ENCODE measurements at regions not wholly inside any gene's neighbourhood (a gene's known extent, or its start where the extent isn't known, plus 50 kb on each side); places are given as distances from the start of the nearest gene placed in this dataset.
"Not testable (repeated sequence)": the region's sequence is repeated elsewhere in the genome, so short reads cannot be mapped to it uniquely, and the experiment has no call there.

DNA sequence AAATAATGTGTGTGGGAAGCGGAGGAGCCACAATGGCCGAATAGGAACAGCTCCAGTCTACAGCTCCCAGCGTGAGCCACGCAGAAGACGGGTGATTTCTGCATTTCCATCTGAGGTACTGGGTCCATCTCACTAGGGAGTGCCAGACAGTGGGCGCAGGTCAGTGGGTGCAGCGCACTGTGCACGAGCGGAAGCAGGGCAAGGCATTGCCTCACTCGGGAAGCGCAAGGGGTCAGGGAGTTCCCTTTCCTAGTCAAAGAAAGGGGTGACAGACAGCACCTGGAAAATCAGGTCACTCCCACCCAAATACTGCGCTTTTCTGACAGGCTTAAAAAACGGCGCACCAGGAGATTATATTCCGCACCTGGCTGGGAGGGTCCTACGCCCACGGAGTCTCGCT, 762.6 kb downstream of the CENPC start:
- H3K9me3 ChIP-seq (ENCODE audit: control insufficient read depth, insufficient read depth, low read length); H3K4me1 ChIP-seq (ENCODE audit: insufficient read depth, low read length); H3K9ac ChIP-seq (ENCODE audit: low read depth, low read length); H3K36me3 ChIP-seq (ENCODE audit: insufficient read depth, low read length): not testable (repeated sequence)

- H3K36me3 ChIP-seq (ENCODE audit: insufficient read depth, low read length): no peaks in the 10 kb centered on the region
- no peaks in the 10 kb centered on the region for H3K4me1 ChIP-seq (ENCODE audit: insufficient read depth, low read length)
- no peak overlapping the region for H3K9ac ChIP-seq (ENCODE audit: low read depth, low read length)
- no peaks in the 10 kb centered on the region for H3K9me3 ChIP-seq (ENCODE audit: control insufficient read depth, insufficient read depth, low read length)
Observed at GRCh38 chr4:66777097-66777496, 768.2 kb downstream of the CENPC start.

GRCh38 chr4:66769441-66769840, 775.9 kb downstream of the CENPC start:
- H3K9me3 ChIP-seq (ENCODE audit: control insufficient read depth, insufficient read depth, low read length): no peaks in the 10 kb centered on the region
- no peak overlapping the region for H3K9ac ChIP-seq (ENCODE audit: low read depth, low read length)

GRCh38 chr4:66767442-66767841, 777.9 kb downstream of the CENPC start:
- no peak overlapping the region for H3K9ac ChIP-seq (ENCODE audit: low read depth, low read length)
- H3K36me3 ChIP-seq (ENCODE audit: insufficient read depth, low read length): no peaks in the 10 kb centered on the region
- H3K4me1 ChIP-seq (ENCODE audit: insufficient read depth, low read length): no peaks in the 10 kb centered on the region
- no peaks in the 10 kb centered on the region for H3K9me3 ChIP-seq (ENCODE audit: control insufficient read depth, insufficient read depth, low read length)

More at GRCh38 chr4:66769441-66769840, 775.9 kb downstream of the CENPC start:
- H3K4me1 ChIP-seq (ENCODE audit: insufficient read depth, low read length): no peaks in the 10 kb centered on the region
- H3K36me3 ChIP-seq (ENCODE audit: insufficient read depth, low read length): no peaks in the 10 kb centered on the region

GRCh38 chr4:66766557-66766956, 778.7 kb downstream of the CENPC start:
- Histone ChIP-seq H3K36me3 (ENCODE audit: insufficient read depth, low read length) (no peaks in the 10 kb centered on the region), H3K9ac (ENCODE audit: low read depth, low read length) (no peak overlapping the region), H3K9me3 (ENCODE audit: control insufficient read depth, insufficient read depth, low read length) (no peaks in the 10 kb centered on the region), H3K4me1 (ENCODE audit: insufficient read depth, low read length) (no peaks in the 10 kb centered on the region)

DNA sequence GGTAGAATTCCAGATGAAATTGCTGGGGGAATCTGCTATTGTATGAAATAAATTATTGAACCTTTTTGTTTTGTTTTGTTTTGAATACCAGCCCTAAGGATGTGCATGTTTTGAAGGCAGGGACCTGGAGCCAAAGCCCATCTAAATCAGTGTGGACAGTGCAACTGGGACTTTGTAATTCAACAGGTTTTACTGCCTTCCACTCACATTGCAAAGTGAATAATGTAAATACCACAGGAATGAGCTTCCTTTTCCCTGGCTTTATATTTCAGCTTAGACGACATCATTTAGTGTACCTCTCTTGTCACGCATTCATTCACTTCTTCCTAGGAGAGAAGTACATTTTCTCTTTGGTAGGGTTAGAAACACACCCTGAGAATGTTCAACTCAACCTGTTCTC, 795.0 kb downstream of the CENPC start:
- H3K9ac ChIP-seq (ENCODE audit: low read depth, low read length): no peak overlapping the region
- no peaks in the 10 kb centered on the region for H3K36me3 ChIP-seq (ENCODE audit: insufficient read depth, low read length)
- H3K9me3 ChIP-seq (ENCODE audit: control insufficient read depth, insufficient read depth, low read length): no peaks in the 10 kb centered on the region
- no peaks in the 10 kb centered on the region for H3K4me1 ChIP-seq (ENCODE audit: insufficient read depth, low read length)

- H3K36me3 ChIP-seq (ENCODE audit: insufficient read depth, low read length); H3K9me3 ChIP-seq (ENCODE audit: control insufficient read depth, insufficient read depth, low read length); H3K4me1 ChIP-seq (ENCODE audit: insufficient read depth, low read length); H3K9ac ChIP-seq (ENCODE audit: low read depth, low read length): not testable (repeated sequence)
Observed at GRCh38 chr4:66746918-66747317, 798.4 kb downstream of the CENPC start.

GRCh38 chr4:66741081-66741480, 804.2 kb downstream of the CENPC start:
- Histone ChIP-seq H3K36me3 (ENCODE audit: insufficient read depth, low read length) (no peaks in the 10 kb centered on the region), H3K4me1 (ENCODE audit: insufficient read depth, low read length) (no peaks in the 10 kb centered on the region), H3K9ac (ENCODE audit: low read depth, low read length) (no peak overlapping the region), H3K9me3 (ENCODE audit: control insufficient read depth, insufficient read depth, low read length) (no peaks in the 10 kb centered on the region)

GRCh38 chr4:66736606-66737005, 808.7 kb downstream of the CENPC start:
- Histone ChIP-seq H3K9me3 (ENCODE audit: control insufficient read depth, insufficient read depth, low read length) (no peaks in the 10 kb centered on the region), H3K36me3 (ENCODE audit: insufficient read depth, low read length) (no peaks in the 10 kb centered on the region), H3K4me1 (ENCODE audit: insufficient read depth, low read length) (no peaks in the 10 kb centered on the region), H3K9ac (ENCODE audit: low read depth, low read length) (no peak overlapping the region)

GRCh38 chr4:66728280-66728679, 817.0 kb downstream of the CENPC start:
- H3K9ac ChIP-seq (ENCODE audit: low read depth, low read length): no peak overlapping the region
- H3K4me1 ChIP-seq (ENCODE audit: insufficient read depth, low read length): no peaks in the 10 kb centered on the region
- H3K9me3 ChIP-seq (ENCODE audit: control insufficient read depth, insufficient read depth, low read length): no peaks in the 10 kb centered on the region

GRCh38 chr4:66712301-66712921, 832.9 kb downstream of the CENPC start:
- H3K36me3 ChIP-seq (ENCODE audit: insufficient read depth, low read length); H3K4me1 ChIP-seq (ENCODE audit: insufficient read depth, low read length); H3K9ac ChIP-seq (ENCODE audit: low read depth, low read length); H3K9me3 ChIP-seq (ENCODE audit: control insufficient read depth, insufficient read depth, low read length): not testable (repeated sequence)

More at GRCh38 chr4:66728280-66728679, 817.0 kb downstream of the CENPC start:
- no peaks in the 10 kb centered on the region for H3K36me3 ChIP-seq (ENCODE audit: insufficient read depth, low read length)

GRCh38 chr4:66704243-66704642, 841.1 kb downstream of the CENPC start:
- Histone ChIP-seq H3K36me3 (ENCODE audit: insufficient read depth, low read length) (no peaks in the 10 kb centered on the region), H3K9ac (ENCODE audit: low read depth, low read length) (no peak overlapping the region), H3K4me1 (ENCODE audit: insufficient read depth, low read length) (no peaks in the 10 kb centered on the region), H3K9me3 (ENCODE audit: control insufficient read depth, insufficient read depth, low read length) (no peaks in the 10 kb centered on the region)

GRCh38 chr4:66694739-66695138, 850.6 kb downstream of the CENPC start:
- Histone ChIP-seq H3K9me3 (ENCODE audit: control insufficient read depth, insufficient read depth, low read length) (no peaks in the 10 kb centered on the region), H3K4me1 (ENCODE audit: insufficient read depth, low read length) (no peaks in the 10 kb centered on the region), H3K36me3 (ENCODE audit: insufficient read depth, low read length) (no peaks in the 10 kb centered on the region)

GRCh38 chr4:66693694-66694093, 851.6 kb downstream of the CENPC start:
- H3K9me3 ChIP-seq (ENCODE audit: control insufficient read depth, insufficient read depth, low read length): no peaks in the 10 kb centered on the region
- no peak overlapping the region for H3K9ac ChIP-seq (ENCODE audit: low read depth, low read length)
- H3K36me3 ChIP-seq (ENCODE audit: insufficient read depth, low read length): no peaks in the 10 kb centered on the region
- no peaks in the 10 kb centered on the region for H3K4me1 ChIP-seq (ENCODE audit: insufficient read depth, low read length)

More at GRCh38 chr4:66694739-66695138, 850.6 kb downstream of the CENPC start:
- H3K9ac ChIP-seq (ENCODE audit: low read depth, low read length): no peak overlapping the region

DNA sequence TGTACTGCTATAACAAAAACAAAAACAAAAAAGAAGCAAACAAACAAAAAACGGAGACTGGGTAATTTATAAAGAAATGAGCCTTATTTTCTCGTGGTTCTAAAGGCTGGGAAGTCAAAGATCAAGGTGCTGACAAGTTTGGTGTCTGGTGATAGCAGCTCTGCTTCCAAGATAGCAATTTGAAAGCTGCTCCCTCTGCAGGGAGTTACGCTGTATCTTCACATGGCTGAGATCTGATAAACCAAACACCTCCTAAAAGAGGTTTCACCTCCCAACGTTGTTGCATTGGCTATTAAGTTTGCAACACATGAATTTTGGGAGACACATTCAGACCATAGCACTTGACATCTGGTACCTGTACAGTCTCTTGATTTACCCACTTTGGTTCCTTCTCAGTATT, 854.2 kb downstream of the CENPC start:
- Histone ChIP-seq H3K9me3 (ENCODE audit: control insufficient read depth, insufficient read depth, low read length) (no peaks in the 10 kb centered on the region), H3K9ac (ENCODE audit: low read depth, low read length) (no peak overlapping the region), H3K4me1 (ENCODE audit: insufficient read depth, low read length) (no peaks in the 10 kb centered on the region), H3K36me3 (ENCODE audit: insufficient read depth, low read length) (no peaks in the 10 kb centered on the region)

DNA sequence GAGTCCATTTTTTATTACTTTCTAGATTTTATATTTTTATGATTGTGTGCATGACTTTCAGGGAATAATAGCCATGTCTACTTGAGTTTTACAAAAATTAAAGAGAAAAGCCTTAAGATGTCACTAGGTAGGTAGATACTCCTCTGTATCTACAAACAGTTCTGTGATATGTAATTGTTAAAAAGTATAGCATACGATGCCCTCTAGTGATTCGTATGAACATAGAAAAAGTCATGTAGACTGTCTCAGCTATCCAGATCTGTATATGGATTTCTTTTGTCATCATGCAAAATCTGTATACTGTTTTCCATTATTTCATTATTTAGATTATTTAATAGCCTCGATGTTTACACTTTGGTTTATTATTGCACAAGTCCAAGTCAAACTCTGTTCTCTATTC, 856.6 kb downstream of the CENPC start:
- Histone ChIP-seq H3K9ac (ENCODE audit: low read depth, low read length) (no peak overlapping the region), H3K9me3 (ENCODE audit: control insufficient read depth, insufficient read depth, low read length) (no peaks in the 10 kb centered on the region), H3K4me1 (ENCODE audit: insufficient read depth, low read length) (no peaks in the 10 kb centered on the region), H3K36me3 (ENCODE audit: insufficient read depth, low read length) (no peaks in the 10 kb centered on the region)
